ENCODE measurements at regions not wholly inside any gene's neighbourhood (a gene's known extent, or its start where the extent isn't known, plus 50 kb on each side); places are given as distances from the start of the nearest gene placed in this dataset.
A peak's percentile ranks its signal among the peaks of the same experiment; 100 is the strongest.

- no peak for DNase-seq
Measured at GRCh38 chr11:31997955-31998354, 92.9 kb upstream of the RCN1 start.

GRCh38 chr11:31996159-31996881 is 94.6 kb upstream of the RCN1 start:
- no peak for DNase-seq

GRCh38 chr11:31995525-31996094 is 95.3 kb upstream of the RCN1 start:
- DNase-seq: no peak

- no peak for DNase-seq
Measured at GRCh38 chr11:31995032-31995431, 95.8 kb upstream of the RCN1 start.

GRCh38 chr11:31987118-31988005 is 103.5 kb upstream of the RCN1 start:
- DNase-seq: peak; percentile 58

- DNase-seq: no peak
Measured at GRCh38 chr11:31986201-31986889, 104.5 kb upstream of the RCN1 start.

GRCh38 chr11:31981457-31981856 is 109.4 kb upstream of the RCN1 start:
- DNase-seq: no peak

- DNase-seq: no peak
Measured at GRCh38 chr11:31977343-31977742, 113.5 kb upstream of the RCN1 start.

GRCh38 chr11:31974366-31975136 is 116.3 kb upstream of the RCN1 start:
- DNase-seq: no peak

- no peak for DNase-seq
Measured at GRCh38 chr11:31973172-31973571, 117.7 kb upstream of the RCN1 start.

GRCh38 chr11:31972623-31973022 is 118.3 kb upstream of the RCN1 start:
- DNase-seq: no peak

- no peak for DNase-seq
Measured at GRCh38 chr11:31969359-31969702, 121.5 kb upstream of the RCN1 start.

- no peak for DNase-seq
Measured at GRCh38 chr11:31968461-31969358, 122.2 kb upstream of the RCN1 start.

GRCh38 chr11:31967404-31968130 is 123.3 kb upstream of the RCN1 start:
- no peak for DNase-seq

GRCh38 chr11:31966846-31967245 is 124.0 kb upstream of the RCN1 start:
- no peak for DNase-seq

- DNase-seq: no peak
Measured at GRCh38 chr11:31964181-31964580, 126.7 kb upstream of the RCN1 start.

GRCh38 chr11:31960126-31960525 is 130.7 kb upstream of the RCN1 start:
- no peak for DNase-seq

- DNase-seq: no peak
Measured at GRCh38 chr11:31959716-31960115, 131.2 kb upstream of the RCN1 start.

GRCh38 chr11:31958076-31958735 is 132.7 kb upstream of the RCN1 start:
- DNase-seq: peak; percentile 83

- DNase-seq: no peak
Measured at GRCh38 chr11:31957674-31958073, 133.2 kb upstream of the RCN1 start.
